OCI-LY7 (cell line): ENCODE measurements at regions not wholly inside any gene's neighbourhood (a gene's known extent, or its start where the extent isn't known, plus 50 kb on each side); places are given as distances from the start of the nearest gene placed in this dataset.

ENCODE experiments used
- BruUV-seq: library from RNA; stranded (reverse); fragments of 400-500 nt; replicated peaks from 2 replicates; lab custom pipeline; 2021; lab: Mats Ljungman, UMichigan
- CTCF ChIA-PET: fragments of 300-600 bp; sonication (Branson Sonifier 250); formaldehyde crosslinking; loops from one replicate; lab custom pipeline; 2022; ENCODE audit warnings: antibody characterized with exemption; ENCODE audit not compliant: unreplicated experiment; lab: Charles Lee
- POLR2A ChIA-PET: fragments of 300-600 bp; sonication (Branson Sonifier 250); formaldehyde crosslinking; loops from one replicate; lab custom pipeline; 2022; ENCODE audit warnings: antibody characterized with exemption; lab: Charles Lee
- DNase-seq: peaks from one replicate; pipeline ENCODE4 v3.0.0-alpha.2; 2015; ENCODE audit warnings: low spot score
- H2AFZ ChIP-seq: fragments of 200-600 bp; sonication (generic), shearing (Covaris generic); 2 replicates; pipeline ENCODE4 v1.6.1; 2014; ENCODE audit warnings: mild to moderate bottlenecking, antibody characterized with exemption, low read length, moderate library complexity
- H3K27ac ChIP-seq: fragments of 200-600 bp; sonication (generic); 2 replicates; pipeline ENCODE4 v1.5.1; 2014; ENCODE audit warnings: mixed run types, low read depth, mild to moderate bottlenecking, moderate library complexity, low read length, inconsistent platforms; ENCODE audit not compliant: poor library complexity, severe bottlenecking
- H3K36me3 ChIP-seq: fragments of 200-600 bp; sonication (generic); 2 replicates; pipeline ENCODE4 v1.6.1; 2014; ENCODE audit warnings: mild to moderate bottlenecking, antibody characterized with exemption, low read length, moderate library complexity, mixed read lengths; ENCODE audit not compliant: insufficient read depth
- H3K4me1 ChIP-seq: fragments of 200-600 bp; sonication (generic); 2 replicates; pipeline ENCODE4 v1.5.1; 2014; ENCODE audit warnings: mild to moderate bottlenecking, low read length; ENCODE audit not compliant: insufficient read depth, poor library complexity, severe bottlenecking
- H3K4me2 ChIP-seq: fragments of 200-600 bp; sonication (generic); 2 replicates; pipeline ENCODE4 v1.6.1; 2014; ENCODE audit warnings: mild to moderate bottlenecking, low read length
- H3K4me3 ChIP-seq: fragments of 200-600 bp; sonication (generic); 2 replicates; pipeline ENCODE4 v1.5.1; 2014; ENCODE audit warnings: mild to moderate bottlenecking, low read depth, low read length; ENCODE audit not compliant: poor library complexity, severe bottlenecking
- H3K79me2 ChIP-seq: fragments of 200-600 bp; sonication (generic); 2 replicates; pipeline ENCODE4 v1.6.1; 2016; ENCODE audit warnings: low read depth, mild to moderate bottlenecking, low read length, moderate library complexity, mixed read lengths; ENCODE audit not compliant: insufficient read depth
- H3K9me2 ChIP-seq: fragments of 200-600 bp; sonication (generic); 2 replicates; pipeline ENCODE4 v1.6.1; 2016; ENCODE audit warnings: mild to moderate bottlenecking, low read length, mixed read lengths; ENCODE audit not compliant: insufficient read depth
- H3K9me3 ChIP-seq: fragments of 200-600 bp; sonication (generic); 2 replicates; pipeline ENCODE4 v1.6.1; 2014; ENCODE audit warnings: mild to moderate bottlenecking, mixed run types, low read length, mixed read lengths
- H4K20me1 ChIP-seq: fragments of 200-600 bp; sonication (generic); 2 replicates; pipeline ENCODE4 v1.6.1; 2014; ENCODE audit warnings: mild to moderate bottlenecking, antibody characterized with exemption, low read length, moderate library complexity, mixed read lengths; ENCODE audit not compliant: insufficient read depth
- EZH2phosphoT487 ChIP-seq: fragments of 200-600 bp; sonication (generic); IDR thresholded peaks from 2 replicates; pipeline ENCODE4 v1.6.1; 2018; ENCODE audit warnings: low read depth, borderline replicate concordance, mild to moderate bottlenecking, mixed run types, antibody characterized with exemption, low read length, moderate library complexity, mixed read lengths
- intact Hi-C: fragments of 100-400 bp; cut with micrococcal nuclease; formaldehyde crosslinking; loops from one replicate; pipeline ENCODE4 v1.10.0; 2022; ENCODE audit not compliant: unreplicated experiment
- TF ChIP-seq, protein P1 (sequence below): fragments of 200-600 bp; sonication (generic); conservative IDR thresholded peaks from 2 replicates; pipeline ENCODE4 v1.5.1; 2014; ENCODE audit warnings: mild to moderate bottlenecking, antibody characterized with exemption, low read length, moderate library complexity, mixed read lengths

- BruUV-seq = no TSS peak
- H3K4me1 ChIP-seq = no peaks in the 10 kb centered on the region
- no peak overlapping the region for H3K4me2 ChIP-seq
- no peak overlapping the region for H3K27ac ChIP-seq
- DNase-seq = no peak
- TF ChIP-seq EZH2phosphoT487 = no peak
- TF ChIP-seq, protein P1, sequence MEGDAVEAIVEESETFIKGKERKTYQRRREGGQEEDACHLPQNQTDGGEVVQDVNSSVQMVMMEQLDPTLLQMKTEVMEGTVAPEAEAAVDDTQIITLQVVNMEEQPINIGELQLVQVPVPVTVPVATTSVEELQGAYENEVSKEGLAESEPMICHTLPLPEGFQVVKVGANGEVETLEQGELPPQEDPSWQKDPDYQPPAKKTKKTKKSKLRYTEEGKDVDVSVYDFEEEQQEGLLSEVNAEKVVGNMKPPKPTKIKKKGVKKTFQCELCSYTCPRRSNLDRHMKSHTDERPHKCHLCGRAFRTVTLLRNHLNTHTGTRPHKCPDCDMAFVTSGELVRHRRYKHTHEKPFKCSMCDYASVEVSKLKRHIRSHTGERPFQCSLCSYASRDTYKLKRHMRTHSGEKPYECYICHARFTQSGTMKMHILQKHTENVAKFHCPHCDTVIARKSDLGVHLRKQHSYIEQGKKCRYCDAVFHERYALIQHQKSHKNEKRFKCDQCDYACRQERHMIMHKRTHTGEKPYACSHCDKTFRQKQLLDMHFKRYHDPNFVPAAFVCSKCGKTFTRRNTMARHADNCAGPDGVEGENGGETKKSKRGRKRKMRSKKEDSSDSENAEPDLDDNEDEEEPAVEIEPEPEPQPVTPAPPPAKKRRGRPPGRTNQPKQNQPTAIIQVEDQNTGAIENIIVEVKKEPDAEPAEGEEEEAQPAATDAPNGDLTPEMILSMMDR = no peak
- H3K4me3 ChIP-seq = no peak overlapping the region
- intact Hi-C loops = no loop called here
- ChIA-PET CTCF (no interaction called here), POLR2A (no interaction called here)
- no peak overlapping the region for H2AFZ ChIP-seq
- no peaks in the 10 kb centered on the region for H3K9me3 ChIP-seq
- H3K9me2 ChIP-seq = no peaks in the 10 kb centered on the region
- H3K79me2 ChIP-seq = no peaks in the 10 kb centered on the region
- H3K36me3 ChIP-seq = no peaks in the 10 kb centered on the region
- no peaks in the 10 kb centered on the region for H4K20me1 ChIP-seq
Measured at GRCh38 chr18:10119991-10120390, 206.2 kb downstream of the VAPA start.

GRCh38 chr18:10120622-10121021 is 206.8 kb downstream of the VAPA start:
- no peak overlapping the region for H3K27ac ChIP-seq
- CTCF ChIA-PET = no interaction called here
- TF ChIP-seq EZH2phosphoT487 = no peak
- TF ChIP-seq, protein P1 = no peak
- DNase-seq = no peak
- H4K20me1 ChIP-seq = no peaks in the 10 kb centered on the region
- H3K4me2 ChIP-seq = no peak overlapping the region
- intact Hi-C loops = no loop called here
- no peaks in the 10 kb centered on the region for H3K79me2 ChIP-seq
- H2AFZ ChIP-seq = no peak overlapping the region
- H3K9me2 ChIP-seq = no peaks in the 10 kb centered on the region
- no peak overlapping the region for H3K4me3 ChIP-seq
- POLR2A ChIA-PET = no interaction called here
- H3K9me3 ChIP-seq = no peaks in the 10 kb centered on the region
- BruUV-seq = no TSS peak
- no peaks in the 10 kb centered on the region for H3K36me3 ChIP-seq
- H3K4me1 ChIP-seq = no peaks in the 10 kb centered on the region

DNA sequence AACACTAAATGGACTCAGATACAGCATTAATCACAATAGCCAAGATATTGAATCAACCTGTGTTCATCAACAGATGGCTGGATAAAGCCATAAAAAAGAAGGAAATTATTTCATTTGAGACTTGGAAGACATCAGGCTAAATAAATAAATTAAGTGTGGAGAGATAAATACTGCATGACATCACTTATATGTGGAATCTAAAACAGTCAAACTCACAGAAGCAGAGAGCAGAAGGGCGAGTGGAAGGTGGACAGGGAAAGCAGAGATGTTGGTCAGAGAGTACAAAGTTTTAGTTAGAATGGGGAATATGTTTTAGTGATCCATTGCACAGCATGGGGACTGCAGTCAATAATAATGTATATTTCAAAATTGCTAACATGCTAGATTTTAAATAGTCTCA is 207.2 kb downstream of the VAPA start:
- no peak for TF ChIP-seq EZH2phosphoT487
- TF ChIP-seq, protein P1 = no peak
- intact Hi-C loops = no loop called here
- no peak overlapping the region for H2AFZ ChIP-seq
- POLR2A ChIA-PET = no interaction called here
- no peaks in the 10 kb centered on the region for H3K79me2 ChIP-seq
- CTCF ChIA-PET = no interaction called here
- no peaks in the 10 kb centered on the region for H3K9me2 ChIP-seq
- BruUV-seq = no TSS peak
- no peak for DNase-seq
- H3K4me1 ChIP-seq = no peaks in the 10 kb centered on the region
- no peak overlapping the region for H3K27ac ChIP-seq
- H3K4me3 ChIP-seq = no peak overlapping the region
- H4K20me1 ChIP-seq = no peaks in the 10 kb centered on the region
- H3K4me2 ChIP-seq = no peak overlapping the region
- no peaks in the 10 kb centered on the region for H3K9me3 ChIP-seq
- no peaks in the 10 kb centered on the region for H3K36me3 ChIP-seq
